Hepatocyte (in vitro differentiated cells): ENCODE measurements at regions not wholly inside any gene's neighbourhood (a gene's known extent, or its start where the extent isn't known, plus 50 kb on each side); places are given as distances from the start of the nearest gene placed in this dataset.

Experiments
- CTCF ChIP-seq: fragments of 200-600 bp; sonication (generic); IDR thresholded peaks from 2 replicates; pipeline ENCODE4 v1.5.1; 2016; ENCODE audit warnings: antibody characterized with exemption, mild to moderate bottlenecking; ENCODE audit not compliant: poor library complexity
- EZH2 ChIP-seq: fragments of 200-600 bp; sonication (generic); IDR thresholded peaks from 2 replicates; pipeline ENCODE4 v1.6.1; 2016; ENCODE audit warnings: antibody characterized with exemption, mild to moderate bottlenecking, borderline replicate concordance

- TF ChIP-seq CTCF (no peak), EZH2 (no peak)
Observed at GRCh38 chr1:50264590-50264989, 155.9 kb downstream of the ELAVL4 start.
